GM19099 (cell line): ENCODE measurements at regions not wholly inside any gene's neighbourhood (a gene's known extent, or its start where the extent isn't known, plus 50 kb on each side); places are given as distances from the start of the nearest gene placed in this dataset.

ENCODE experiments used
- POLR2A ChIP-seq: IDR thresholded peaks from 3 replicates; pipeline ENCODE4 v1.6.1; 2011; ENCODE audit warnings: low read depth; ENCODE audit not compliant: insufficient read length; ENCODE audit errors: extremely low read depth

DNA sequence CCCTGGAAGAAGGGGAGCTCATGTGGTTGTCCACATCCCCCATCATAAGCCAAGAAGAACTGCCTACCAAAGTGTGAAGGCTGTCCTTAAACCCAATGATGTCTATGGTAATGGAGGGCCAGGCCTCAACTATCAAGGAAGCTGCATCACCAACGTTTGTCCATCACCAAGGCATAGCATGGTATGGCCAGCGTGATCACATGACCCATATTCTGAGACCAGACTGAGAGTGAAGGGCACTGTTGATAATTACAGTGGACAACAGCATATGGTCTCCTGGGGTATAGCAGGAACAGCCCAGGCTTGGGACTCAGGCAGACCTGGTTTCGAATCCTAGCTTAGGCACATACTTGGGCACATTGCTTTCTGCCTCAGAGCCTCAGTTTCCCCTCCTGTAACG is 218.2 kb upstream of the RREB1 start:
- no peak for TF ChIP-seq POLR2A

DNA sequence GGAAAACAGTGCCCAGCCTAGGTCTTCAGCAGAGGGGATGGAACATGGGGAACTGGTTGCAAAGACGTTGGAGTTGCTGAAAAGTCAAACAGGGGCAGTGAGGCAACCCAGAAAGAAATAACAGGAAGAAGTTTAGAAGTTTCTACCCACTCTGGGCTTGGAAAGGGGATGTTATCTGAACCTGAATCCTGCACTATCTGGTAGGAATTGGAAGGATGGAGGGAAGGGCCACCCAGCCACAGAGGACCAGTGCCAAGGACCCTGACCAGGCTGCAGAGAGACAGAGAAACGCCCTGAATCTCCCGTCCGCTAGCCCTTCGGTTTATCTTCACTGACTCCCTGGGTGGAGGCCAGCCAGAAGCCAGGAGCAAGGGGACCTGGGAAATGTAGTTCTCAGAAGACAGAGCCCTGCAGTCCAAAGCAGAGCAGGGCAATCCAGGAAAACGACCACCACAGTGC is 217.3 kb upstream of the RREB1 start:
- TF ChIP-seq POLR2A, result no peak

DNA sequence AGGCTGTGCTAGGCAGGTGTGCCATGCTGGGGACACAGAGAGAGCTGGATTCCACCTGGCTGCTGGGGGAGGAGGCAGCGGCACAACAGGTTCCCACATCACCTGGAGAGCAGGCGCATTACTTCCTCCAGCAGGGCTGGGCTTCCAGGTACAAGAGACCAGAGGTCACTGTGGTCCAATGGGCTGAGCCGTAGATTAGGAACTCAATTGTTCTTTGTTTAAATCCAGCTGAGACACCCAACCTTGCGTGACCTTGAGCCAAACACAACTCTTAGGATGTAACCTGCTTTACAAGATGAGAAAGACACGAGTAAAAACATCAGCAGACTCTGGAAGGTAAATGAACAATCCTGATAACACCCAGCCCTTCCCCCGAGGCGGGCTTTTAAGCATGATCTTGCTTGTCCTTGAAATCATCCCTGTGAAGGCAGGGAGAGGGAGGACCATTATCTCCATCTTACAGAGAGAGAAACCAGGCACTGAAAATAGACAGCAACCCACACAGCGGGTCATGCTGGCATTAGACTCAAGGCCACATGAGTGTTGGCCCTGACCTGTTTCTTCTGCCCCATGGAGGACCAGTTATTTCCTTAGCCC is 216.5 kb upstream of the RREB1 start:
- no peak for TF ChIP-seq POLR2A

DNA sequence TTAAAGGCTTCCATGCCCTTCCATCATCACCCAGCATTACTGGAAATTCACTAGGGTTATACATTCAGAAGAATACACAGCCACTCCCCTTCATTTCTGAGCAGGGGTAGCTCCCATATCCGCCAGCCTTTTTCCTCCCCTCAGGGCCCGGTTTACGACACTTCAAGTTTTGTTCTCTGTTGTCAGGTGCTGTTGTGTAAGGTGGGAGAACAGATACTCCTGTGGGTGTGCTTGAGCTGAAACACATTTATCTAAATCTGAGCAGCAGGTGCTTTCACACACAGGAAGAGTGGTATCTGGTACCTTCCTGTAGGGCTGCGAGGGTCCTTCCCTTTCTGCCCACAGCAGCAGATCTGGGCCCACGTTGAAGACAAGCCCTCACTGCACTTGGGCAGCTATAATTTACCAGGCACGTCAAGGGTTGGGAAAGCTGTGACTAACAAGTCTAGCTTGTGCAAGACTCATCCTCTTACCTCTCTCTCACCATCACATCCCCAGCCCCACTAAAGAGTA is 215.8 kb upstream of the RREB1 start:
- TF ChIP-seq POLR2A, result no peak

DNA sequence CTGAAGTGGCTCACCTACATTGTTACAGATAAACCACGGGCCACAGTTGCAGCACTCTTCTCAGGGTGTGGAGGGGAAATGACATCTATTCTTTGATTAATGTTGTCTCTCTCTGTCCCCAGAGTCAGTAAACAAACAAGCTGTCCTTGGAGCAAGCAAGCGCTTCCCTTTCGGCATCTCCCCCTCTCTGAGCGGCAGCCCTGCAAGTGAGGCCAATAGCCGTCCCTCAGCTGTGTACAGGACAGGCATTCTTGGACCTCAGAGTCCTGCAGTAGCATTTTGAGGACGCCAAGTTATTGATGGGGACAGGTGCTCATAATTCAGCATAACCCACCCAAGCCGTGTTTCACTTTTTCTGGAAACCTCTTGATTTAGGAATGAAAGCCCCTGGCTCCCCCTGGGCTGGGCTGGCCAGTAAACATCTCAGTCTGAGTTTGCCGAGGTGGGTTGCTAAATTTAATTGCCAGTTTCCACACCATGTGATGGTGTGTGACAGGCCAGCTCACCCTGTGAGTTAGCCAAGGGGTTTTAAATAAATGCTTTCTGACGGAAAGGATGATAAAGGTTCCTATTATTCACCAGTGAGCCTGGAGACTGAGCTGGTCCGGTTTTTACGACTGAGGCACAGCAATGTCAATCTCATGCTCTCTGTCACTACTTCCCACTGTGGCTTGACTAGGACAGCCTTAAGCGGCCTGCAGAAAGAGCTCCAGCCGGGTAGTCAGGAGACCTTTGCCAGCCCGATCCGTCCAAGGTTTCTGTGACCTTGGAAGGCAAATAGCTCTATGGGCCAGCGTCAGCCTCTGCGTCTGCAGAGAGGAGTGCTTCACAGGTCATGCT is 214.8 kb upstream of the RREB1 start:
- TF ChIP-seq POLR2A, result no peak

DNA sequence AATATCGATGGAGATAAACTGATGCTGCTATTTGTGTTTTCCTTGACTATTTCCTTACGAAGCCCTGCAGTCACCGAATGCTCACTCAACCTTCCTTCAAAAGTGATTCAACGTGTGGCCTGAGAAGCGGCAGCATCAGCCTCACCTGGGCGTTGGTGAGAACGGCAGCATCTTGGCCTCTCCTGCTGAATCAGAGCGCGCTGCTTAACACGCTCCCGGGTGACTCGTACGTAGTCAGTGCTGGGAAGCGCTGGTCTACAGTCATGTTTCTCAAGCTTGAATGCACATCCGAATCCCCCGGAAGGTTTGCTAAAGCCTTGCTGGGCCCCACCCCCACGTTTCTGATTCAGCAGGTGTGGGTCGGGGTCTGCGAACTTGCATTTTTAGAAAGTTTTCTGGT is 214.1 kb upstream of the RREB1 start:
- TF ChIP-seq POLR2A, result no peak

DNA sequence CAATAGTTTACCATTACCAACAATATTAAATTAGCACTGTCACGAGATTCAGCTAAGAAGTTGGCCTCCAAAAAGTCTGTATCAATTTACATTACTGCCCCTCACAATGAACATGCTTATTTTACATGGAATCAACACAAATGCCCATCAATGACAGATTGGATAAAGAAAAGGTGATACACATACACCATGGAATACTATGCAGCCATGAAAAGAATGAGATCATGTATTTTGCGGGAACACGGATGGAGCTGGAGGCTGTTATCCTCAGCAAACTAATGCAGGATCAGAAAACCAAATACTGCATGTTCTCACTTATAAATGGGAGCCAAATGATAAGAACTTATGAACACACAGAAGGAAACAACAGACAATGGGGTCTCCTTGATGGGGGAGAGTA is 211.8 kb upstream of the RREB1 start:
- no peak for TF ChIP-seq POLR2A

DNA sequence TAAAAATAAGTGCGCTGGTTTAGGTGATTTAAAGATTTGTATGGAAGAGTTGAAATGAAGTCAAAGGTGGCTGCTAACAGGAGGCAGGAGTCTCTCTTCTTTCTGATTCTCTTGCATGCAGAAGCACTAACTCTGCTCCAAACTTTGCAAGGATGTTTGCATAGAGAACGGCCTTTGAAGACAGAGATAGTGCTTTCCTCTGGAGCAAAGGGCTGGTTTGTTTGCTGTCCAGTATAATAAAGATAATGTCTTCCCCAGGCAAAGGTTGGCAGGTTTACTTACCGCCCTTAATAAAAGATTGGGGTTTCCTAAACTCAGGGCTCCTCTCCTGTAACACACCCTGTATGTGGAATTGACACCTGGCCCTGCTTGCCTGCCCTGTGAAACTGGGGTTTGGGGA is 210.6 kb upstream of the RREB1 start:
- TF ChIP-seq POLR2A, result no peak

DNA sequence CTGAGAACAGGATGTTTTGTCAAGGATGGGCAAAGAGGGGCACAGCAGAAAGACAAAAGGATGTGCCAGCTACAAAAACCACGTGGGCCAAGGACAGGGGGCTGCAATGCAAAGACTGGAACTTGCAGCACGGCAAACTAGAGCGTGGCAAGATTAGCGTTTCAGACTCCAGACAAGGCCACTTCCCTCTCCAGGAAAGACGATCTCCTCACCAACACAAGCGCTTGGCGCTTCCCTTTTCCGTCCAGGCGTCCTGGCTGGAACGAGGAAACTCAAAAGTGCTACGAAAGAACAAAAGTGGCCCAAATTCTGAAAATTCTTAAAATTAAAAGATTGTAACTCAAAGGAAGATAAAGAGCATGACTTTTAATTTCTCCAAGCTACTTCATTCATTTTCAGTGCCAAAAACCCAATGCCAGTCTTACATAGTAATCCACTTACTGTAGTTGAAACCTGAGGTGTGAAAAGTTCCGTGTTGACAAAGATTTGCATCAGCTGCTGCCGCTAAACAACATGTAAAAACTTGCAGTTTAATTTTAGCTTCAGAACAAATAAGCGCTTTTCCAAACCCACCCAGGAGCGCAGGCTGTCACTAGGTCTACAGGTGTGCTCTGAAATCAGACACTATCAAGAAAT is 207.1 kb upstream of the RREB1 start:
- TF ChIP-seq POLR2A, result no peak

DNA sequence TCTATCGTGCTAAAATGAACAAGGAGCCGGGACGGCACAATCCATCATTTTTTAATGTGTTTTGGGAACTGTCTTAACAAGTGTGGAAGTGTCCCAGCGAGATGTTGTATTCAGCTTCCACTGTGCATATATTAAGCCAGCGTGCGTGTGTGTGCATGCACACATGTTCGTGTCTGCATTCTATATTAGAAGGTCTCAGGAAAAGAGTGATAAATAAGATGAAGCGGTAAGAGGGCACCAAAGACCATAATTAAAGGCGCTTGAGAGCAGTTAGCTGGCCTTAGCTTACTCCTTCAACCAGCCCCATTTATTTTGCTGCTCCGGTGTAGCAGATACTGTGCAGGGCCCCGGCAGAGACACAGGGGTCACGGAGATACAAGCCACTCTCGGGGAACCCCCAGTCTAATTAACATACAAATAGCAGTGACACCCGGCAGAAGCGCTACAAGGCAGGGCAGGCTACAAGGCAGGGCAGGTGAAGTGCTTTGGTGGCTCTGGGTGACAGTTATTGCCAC is 206.5 kb upstream of the RREB1 start:
- TF ChIP-seq POLR2A, result no peak

DNA sequence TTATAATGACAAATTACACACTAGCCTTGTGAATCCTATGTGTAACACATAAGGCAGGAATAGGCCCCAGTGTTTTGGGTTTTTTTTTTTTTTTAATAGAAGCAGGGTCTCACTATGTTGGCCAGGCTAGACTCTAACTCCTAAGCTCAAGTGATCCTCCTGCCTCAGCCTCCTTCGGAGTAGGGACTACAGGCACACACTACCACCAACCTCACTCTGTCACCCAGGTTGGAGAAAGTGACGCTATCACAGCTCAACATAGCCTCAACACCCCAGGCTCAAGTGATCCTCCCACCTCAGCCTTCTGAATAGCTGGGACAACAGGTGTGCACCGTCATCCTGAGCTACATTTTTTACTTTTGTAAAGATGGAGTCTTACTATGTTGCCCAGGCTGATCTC is 205.8 kb upstream of the RREB1 start:
- TF ChIP-seq POLR2A, result no peak

DNA sequence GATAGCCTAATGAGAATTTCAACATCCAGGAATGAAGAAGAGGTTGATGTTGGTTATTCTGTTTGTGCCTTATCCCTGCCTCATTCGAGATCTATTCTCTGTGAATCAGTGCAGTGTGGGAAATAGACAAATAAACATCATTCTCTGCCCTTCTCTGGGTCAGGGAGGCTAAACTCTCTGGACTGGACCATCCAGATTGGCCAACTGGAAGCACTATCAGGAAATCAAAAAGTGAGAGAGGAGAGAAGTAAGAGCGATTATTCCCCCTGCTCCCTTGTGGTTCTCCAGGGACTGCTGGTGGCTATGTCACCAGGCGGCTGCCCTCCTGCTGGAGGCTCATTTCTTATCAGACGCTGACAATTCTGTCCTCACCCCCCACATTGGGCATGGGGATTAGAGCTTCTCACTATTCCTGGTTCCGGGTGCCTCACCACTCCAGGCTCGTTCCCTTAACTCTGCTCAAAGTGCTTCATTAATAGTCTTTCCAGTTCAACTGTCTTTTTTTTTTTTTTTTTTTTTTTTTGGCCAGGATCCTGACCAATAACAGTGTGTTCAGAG is 201.7 kb upstream of the RREB1 start:
- no peak for TF ChIP-seq POLR2A

DNA sequence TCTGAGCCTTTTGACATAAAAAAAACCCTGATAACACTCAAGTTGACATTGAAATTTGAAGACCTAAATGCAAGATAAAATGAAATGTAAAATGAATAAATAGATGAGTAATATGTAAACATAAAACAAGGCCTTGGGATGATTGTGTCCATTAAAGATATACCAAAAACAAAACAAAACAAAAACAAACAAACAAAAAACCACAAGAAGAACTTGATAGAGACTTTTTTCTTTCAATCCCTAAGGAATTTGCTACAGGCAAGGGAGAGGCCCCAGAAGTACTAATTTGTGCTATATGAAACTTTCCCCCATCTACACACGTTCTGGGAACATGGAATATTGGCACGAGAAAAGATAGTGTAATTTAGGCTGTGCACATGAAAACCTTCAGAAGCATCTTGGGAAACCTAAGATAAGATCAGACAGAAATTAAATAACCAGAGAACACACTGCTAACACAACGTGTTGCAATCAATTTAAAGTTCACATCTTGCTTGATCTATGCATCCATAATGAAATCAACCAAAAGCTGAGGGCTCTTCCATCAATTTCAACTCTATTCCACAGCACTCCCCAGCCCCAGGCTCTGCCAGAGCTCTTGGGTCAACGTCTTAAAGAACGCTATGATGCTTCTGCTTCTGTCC is 201.1 kb upstream of the RREB1 start:
- no peak for TF ChIP-seq POLR2A

DNA sequence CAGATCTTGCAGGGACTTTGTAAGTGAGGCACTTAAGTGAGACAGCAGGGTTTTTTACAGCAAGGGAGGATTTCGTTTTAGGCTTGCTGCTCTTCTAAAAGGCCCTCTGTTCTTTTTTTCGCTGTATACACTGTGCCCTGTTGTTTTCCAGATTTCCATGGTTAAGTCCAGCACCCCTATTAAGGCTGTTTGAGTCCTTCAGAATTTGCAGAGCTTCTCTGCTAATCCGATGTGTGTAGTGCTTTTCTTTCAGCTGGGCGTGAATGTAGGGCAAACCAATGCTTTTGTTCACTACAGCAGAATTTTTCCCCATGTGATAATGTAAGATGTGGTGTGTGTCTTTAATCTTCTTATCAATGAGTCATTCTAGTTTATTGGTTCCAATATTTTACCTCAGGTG is 200.5 kb upstream of the RREB1 start:
- TF ChIP-seq POLR2A, result no peak

DNA sequence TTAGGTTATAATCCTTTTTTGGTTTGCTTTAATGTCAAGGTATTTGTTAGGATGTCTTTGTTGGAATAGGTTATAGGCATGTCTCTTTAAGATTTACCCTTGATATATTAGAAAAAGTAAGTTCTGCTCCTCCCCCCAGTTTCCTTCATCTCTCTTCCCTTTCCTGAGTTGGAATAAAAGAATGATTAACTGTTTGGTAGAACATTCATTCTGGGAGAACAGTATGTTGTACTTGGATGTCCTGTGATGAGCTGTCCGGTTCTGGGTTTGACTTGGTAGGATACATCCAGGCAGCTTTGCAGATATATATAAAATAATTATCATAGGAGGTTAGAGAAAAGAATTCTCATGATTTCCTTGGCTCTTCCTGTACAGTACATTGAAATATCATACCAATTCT is 199.6 kb upstream of the RREB1 start:
- TF ChIP-seq POLR2A, result no peak
